HG03025 (cell line): ENCODE measurements at regions not wholly inside any gene's neighbourhood (a gene's known extent, or its start where the extent isn't known, plus 50 kb on each side); places are given as distances from the start of the nearest gene placed in this dataset.

Experiments used
- ATAC-seq: cut with Tn5 transposase; IDR thresholded peaks from one replicate; pipeline ENCODE4 v1.9.1; 2021; ENCODE audit warnings: mild to moderate bottlenecking, moderate library complexity; ENCODE audit not compliant: unreplicated experiment, low FRiP score

- ATAC-seq = no peak
Measured at GRCh38 chr1:164210211-164210739, 348.7 kb upstream of the PBX1 start.

GRCh38 chr1:164223378-164223777 is 335.6 kb upstream of the PBX1 start:
- no peak for ATAC-seq

- no peak for ATAC-seq
Measured at GRCh38 chr1:164225011-164225410, 334.0 kb upstream of the PBX1 start.

GRCh38 chr1:164226977-164227376 is 332.0 kb upstream of the PBX1 start:
- no peak for ATAC-seq

GRCh38 chr1:164228928-164229327 is 330.1 kb upstream of the PBX1 start:
- no peak for ATAC-seq

- no peak for ATAC-seq
Measured at GRCh38 chr1:164233149-164233548, 325.8 kb upstream of the PBX1 start.

- no peak for ATAC-seq
Measured at GRCh38 chr1:164240081-164240480, 318.9 kb upstream of the PBX1 start.

GRCh38 chr1:164250365-164250764 is 308.6 kb upstream of the PBX1 start:
- no peak for ATAC-seq

GRCh38 chr1:164256456-164256855 is 302.5 kb upstream of the PBX1 start:
- ATAC-seq = no peak

- no peak for ATAC-seq
Measured at GRCh38 chr1:164261691-164262240, 297.2 kb upstream of the PBX1 start.

- ATAC-seq = no peak
Measured at GRCh38 chr1:164263540-164263939, 295.4 kb upstream of the PBX1 start.

GRCh38 chr1:164265232-164265631 is 293.8 kb upstream of the PBX1 start:
- ATAC-seq = no peak

GRCh38 chr1:164272156-164272555 is 286.8 kb upstream of the PBX1 start:
- ATAC-seq = no peak

GRCh38 chr1:164296172-164296571 is 262.8 kb upstream of the PBX1 start:
- ATAC-seq = no peak

- ATAC-seq = no peak
Measured at GRCh38 chr1:164308101-164308500, 250.9 kb upstream of the PBX1 start.

GRCh38 chr1:164310166-164310565 is 248.8 kb upstream of the PBX1 start:
- no peak for ATAC-seq

GRCh38 chr1:164311377-164311776 is 247.6 kb upstream of the PBX1 start:
- ATAC-seq = no peak

- no peak for ATAC-seq
Measured at GRCh38 chr1:164320790-164321731, 237.9 kb upstream of the PBX1 start.

- ATAC-seq = no peak
Measured at GRCh38 chr1:164325786-164326185, 233.2 kb upstream of the PBX1 start.

GRCh38 chr1:164333387-164333786 is 225.6 kb upstream of the PBX1 start:
- ATAC-seq = no peak

- ATAC-seq = no peak
Measured at GRCh38 chr1:164337394-164337793, 221.6 kb upstream of the PBX1 start.

GRCh38 chr1:164337885-164338284 is 221.1 kb upstream of the PBX1 start:
- no peak for ATAC-seq
